GM21447 (cell line): ENCODE measurements at regions not wholly inside any gene's neighbourhood (a gene's known extent, or its start where the extent isn't known, plus 50 kb on each side); places are given as distances from the start of the nearest gene placed in this dataset.
A peak's percentile ranks its signal among the peaks of the same experiment; 100 is the strongest.

Experiments used
- ATAC-seq: cut with Tn5 transposase; IDR thresholded peaks from one replicate; pipeline ENCODE4 v1.9.1; 2021; ENCODE audit not compliant: unreplicated experiment

DNA sequence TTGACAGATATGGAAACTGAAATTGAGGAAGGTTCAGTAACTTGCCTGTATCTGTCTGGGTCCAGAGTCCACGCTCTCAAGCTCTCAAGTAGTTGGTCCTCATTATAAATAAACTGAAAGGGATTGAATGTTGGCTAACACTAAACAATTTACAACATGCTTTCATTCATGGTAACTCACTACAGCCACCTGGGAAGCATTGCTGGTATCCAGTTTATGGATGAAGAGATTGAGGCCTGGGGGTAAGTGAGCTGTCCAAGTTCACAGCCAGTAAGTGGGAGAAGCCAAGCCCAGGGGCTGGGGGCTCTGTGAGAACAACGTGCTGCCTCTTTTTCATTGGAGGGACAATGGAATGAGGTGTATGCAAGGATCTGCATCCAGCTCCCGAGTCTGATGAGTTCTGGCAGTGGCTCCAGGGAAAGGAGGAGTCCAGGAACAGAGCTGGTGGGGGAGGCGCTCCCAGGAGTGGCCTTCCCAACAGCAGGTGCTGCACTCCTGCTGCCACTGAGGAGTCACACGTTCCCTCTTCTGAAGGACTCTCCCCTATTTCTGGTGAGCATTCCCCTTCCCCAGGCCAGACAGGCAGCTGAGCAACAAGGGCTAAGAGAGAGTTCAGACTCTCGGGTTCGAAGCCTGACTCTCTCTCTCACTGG, 175.8 kb downstream of the CSNK2A3 start:
- ATAC-seq, result no peak

DNA sequence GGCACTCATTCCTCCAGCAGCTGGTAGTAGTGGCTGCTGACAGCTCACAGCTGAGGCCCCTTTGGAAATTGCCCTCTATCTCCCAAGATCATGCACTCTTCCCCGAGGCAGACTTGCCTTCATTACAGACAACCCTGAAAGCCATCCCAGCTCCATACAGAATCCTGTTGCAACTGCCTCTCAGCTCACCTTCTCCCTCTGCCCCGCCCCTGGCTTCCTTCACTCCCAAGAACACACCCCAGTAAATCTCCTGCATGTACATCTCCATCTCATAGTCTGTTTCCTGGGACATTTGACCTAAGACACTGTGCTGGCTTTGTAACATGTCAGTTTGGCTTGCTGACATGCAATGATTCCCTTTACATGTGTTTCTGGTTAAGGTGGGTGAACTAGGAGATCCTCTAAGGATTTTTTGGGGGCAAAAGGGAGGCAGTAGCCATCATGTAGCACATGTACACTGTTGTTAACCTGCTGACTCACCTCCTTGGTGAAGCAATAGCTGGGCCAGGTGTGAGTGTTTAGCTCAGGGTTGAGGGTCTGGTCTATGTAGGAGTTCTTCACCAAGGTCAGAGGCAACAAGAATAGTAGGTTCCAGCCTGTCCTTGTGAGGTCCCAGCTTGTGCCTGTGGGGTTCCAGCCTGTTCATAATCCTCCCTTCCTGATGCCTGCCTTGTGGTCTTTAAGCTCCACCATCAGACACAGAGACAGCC, 179.6 kb downstream of the CSNK2A3 start:
- ATAC-seq, result no peak

DNA sequence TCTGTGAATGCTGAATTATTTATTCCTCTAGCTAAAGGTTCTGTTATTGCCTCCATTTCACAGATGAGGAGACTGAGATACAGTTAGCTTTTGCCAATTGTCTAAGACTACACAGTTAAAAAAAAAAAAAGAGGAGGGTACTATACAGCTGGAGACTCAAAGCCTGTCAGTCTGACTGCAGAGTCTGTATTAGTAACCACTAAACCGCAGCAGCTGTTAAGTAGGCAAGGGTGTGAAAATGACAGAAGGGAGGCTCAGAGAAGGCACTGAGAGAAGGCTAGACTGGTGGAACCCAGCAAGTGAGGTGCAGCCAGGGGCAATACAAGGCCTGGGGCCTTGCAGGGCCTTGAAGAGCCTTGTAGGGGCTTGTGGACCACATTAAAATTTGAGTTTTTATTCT, 181.2 kb downstream of the CSNK2A3 start:
- no peak for ATAC-seq

DNA sequence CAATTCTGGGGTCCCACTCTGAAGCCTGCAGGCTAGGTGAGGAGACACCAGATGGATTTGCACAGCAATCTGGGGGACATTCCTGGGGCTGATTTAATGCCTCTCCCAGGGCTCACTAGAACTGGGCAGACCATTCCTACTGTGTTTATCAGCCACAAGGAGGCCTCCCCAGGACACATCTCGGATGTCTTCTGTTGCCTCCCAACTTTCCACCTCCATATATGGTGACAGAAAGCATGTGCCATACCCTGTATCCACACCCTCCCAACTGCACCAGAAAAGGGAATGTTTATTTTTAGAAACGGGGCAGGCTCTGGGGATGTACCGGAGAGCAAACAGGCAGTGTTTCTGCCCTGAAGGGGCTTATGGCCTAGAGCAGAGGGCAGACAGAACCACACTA, 181.8 kb downstream of the CSNK2A3 start:
- ATAC-seq, result no peak

DNA sequence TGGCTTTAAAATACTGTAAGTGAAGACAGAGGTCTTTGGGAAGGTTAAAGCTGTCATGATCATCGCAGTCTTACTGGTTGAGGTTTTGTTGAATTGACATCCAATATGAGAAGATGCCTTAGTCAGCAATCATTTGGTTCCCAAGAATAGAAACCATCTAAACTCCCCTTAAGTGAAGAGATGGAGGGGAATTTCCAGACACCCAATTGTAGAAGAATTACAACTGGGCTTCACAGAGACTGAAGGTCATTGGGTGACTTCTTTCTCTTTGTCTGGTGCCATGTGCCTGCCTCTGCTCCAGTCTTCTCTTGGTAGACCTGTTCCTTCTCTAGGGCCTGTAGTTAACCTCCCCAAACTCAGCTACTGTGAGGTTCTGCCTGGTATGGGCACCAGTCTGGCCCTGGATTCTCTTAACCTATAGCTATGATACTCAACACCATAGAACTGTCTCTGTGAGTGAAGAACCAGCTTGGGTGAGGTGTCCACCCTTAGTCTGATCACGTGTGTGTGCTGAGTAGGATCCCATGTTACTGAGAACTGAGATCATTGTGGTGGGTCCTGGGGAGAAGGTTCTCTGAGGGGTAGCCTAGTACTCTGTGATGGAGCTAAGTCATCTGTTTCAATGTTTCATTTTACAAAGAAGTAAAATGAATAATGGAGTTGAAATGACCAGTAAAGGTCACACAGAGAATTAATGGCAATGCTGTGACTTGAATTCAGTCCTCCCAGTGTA, 182.5 kb downstream of the CSNK2A3 start:
- no peak for ATAC-seq

DNA sequence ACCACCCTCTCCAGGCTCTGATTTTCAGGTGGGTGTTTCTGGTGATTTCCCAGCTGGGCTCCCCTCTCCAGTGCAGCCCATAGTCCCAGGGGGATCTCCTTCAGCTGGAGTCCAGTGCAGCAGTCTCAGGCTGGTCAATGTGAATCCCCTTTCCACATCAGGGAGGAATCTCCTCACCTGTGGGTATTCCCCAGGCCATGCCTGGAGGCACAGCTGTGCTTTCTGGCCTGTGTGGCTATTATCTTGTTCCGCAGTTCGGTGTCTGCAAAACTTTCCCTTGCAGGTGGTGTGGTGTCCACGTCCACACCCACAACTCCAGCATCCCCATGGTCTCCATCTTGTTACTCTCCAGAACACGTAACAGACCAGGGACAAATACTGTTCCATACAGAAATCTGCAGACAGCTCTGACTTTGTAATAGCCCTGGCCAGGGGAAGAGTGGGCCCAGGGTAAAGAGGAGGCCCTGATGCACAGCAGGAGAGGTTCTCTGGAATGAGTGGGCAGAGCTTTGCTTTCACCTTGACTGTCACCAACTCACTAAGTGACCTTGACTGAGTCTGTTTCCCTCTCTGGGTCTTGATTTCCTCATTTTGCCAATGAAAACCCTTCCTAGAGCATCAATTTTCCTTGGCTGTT, 183.2 kb downstream of the CSNK2A3 start:
- peak; percentile 54 for ATAC-seq

DNA sequence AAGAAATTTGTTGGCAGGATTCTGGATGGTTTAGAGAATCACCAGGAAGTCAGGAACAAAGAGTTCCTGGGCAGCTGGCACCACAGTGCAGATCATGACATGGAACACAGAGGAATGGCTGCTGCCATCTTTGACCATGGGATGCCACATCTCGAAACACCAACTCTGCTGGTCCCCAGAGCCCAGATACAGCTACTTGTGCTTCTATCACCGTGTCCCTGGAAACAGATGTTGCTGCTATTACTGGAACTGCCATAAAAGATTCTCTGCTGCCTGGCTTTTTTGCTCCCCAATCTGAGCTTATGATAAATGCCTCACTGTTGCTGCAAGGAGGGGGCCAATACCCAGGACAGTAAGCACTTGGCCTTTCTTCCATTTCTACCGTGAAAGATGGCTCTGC, 185.2 kb downstream of the CSNK2A3 start:
- ATAC-seq, result no peak

DNA sequence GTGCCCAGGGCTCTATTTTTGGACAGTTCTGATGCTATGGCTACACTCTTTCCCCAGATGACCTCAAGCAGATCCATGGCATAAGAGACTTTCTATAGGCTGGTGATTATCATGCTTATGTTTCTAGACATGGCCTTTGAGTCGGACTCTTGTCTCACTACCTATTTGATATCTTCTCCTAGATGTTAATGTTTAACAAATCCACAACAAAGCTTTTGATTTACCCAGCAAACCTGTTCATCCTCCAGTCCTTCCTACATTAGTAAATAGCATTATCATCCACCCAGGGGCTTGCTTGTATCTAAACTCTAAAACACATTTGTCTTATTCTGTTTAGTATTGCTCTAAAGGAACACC, 188.7 kb downstream of the CSNK2A3 start:
- ATAC-seq, result no peak

DNA sequence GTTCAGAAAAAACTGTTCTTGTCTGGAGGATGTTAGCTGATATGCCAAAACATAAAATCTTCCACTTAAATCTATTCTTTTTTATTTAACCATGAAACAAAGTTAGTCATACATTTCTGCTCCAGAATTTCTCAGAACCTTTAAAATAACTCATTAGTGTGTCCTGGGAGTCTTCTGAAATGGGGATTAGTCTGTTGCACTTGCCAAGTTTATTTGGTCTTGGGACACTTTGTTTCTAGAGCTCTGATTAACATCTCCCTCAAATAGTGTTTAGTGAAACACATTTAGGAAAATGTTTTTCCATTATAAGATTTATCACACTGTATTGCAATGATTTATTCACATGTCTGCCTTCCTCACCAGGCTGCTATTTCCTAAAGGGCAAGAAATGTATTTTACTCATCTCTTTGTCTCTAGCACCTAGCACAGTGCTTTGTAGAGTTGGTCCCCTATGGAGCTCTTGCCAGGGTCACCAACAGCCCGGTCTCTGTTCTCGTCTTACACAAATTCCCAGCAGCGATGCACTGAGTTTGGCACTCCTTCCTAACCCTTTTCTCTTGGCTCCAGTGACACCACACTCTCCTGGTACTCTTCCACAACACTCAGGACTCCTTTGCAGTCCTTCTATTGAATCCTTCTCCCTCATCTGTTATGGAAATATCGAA, 189.2 kb downstream of the CSNK2A3 start:
- ATAC-seq, result no peak

DNA sequence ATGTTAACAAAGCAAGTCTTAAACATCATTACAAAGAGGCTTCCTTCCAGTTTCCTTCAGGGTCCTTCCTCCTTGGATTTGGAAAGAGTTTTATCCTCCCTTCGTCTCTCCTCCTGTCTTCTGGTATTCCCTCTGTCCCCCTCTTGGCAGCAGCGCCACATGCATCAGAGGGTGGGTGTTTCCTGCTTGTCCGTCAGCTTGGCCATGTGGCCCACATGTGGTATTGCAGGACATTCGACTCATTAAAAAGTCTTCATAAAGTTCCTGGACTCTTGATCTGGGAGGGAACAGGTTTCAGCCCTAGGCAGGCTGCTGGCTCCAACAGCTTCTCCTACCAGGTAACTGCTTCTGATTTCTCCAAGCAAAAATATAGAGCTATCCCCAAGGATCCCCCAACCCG, 189.8 kb downstream of the CSNK2A3 start:
- ATAC-seq, result no peak

DNA sequence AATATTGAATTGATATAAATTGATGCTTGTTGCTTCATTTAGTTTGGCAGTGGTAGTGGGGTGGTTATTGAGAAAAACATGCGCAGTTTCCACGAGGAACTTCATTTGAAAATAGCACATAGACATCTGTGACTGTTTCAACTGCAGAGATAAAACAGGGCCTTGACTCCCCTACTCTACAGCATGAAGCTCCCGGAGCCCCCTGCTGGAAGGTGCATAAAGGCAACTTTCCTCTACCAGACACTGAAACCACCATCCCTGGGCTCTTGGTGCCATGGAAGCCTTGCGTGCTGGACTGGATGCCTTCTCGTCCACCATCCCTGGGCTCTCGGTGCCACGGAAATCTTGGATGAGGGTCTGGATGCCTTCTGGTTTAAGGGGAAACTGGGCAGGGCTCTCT, 195.9 kb downstream of the CSNK2A3 start:
- ATAC-seq, result no peak

DNA sequence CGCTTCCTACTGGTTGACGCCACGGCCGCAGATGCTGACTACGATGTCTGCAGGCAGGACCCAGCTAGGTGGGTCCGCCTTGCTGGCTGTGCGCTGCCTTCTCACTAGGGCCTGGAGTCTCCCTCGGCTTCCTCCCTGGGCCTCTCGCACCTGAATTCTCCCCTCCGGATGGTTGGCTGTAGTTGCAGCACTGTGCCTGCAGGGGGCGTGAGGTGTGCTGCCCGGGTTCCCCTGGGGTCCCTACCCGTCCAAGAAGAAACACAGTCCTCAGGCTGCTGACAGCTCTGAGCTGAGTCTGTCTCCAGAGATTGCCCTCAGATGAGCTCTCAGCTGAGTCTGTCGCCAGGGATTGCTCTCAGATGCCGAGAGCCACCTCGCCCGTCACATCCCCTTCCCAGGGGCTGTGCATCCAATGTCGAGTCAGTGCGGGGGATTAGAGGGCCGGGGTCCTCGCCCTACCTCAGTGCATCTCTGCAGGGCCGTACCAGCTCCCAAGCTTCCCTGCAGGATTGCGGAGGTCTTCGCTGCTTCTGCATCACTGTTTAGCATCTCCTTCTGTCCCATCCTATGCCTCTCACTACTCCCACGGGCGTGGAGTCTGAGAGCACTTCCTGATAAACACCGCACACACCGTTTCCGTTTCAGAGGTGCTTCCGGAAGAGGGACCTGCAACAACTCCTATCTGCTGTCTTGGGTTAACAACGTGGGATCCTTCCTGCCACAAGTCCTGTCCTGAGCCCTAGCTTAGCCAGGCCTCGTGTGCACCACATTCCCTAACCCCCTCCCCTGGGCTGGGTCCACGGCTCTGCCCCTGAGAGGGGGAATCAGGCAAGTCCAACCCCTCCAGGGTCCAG, 196.9 kb downstream of the CSNK2A3 start:
- no peak for ATAC-seq

DNA sequence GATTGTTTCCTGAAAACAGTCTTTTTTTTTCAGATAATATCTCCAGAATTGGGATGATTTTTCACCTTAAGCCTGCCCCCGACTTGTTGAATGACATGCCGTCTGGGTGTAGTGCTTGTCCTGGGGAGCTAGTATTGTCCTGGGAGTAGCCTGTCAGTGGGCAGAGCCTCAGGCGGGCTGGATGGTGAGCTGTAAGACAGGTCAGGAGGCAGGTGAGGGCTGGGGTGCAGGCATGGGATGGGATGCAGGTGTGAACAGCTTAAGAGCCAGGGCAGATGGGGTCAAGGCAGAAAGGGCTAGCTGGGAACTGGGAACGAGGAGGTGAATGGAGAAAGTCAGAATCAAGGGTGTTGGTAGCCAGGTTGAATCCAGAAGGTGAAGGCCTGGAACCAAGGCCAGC, 200.2 kb downstream of the CSNK2A3 start:
- ATAC-seq, result no peak

DNA sequence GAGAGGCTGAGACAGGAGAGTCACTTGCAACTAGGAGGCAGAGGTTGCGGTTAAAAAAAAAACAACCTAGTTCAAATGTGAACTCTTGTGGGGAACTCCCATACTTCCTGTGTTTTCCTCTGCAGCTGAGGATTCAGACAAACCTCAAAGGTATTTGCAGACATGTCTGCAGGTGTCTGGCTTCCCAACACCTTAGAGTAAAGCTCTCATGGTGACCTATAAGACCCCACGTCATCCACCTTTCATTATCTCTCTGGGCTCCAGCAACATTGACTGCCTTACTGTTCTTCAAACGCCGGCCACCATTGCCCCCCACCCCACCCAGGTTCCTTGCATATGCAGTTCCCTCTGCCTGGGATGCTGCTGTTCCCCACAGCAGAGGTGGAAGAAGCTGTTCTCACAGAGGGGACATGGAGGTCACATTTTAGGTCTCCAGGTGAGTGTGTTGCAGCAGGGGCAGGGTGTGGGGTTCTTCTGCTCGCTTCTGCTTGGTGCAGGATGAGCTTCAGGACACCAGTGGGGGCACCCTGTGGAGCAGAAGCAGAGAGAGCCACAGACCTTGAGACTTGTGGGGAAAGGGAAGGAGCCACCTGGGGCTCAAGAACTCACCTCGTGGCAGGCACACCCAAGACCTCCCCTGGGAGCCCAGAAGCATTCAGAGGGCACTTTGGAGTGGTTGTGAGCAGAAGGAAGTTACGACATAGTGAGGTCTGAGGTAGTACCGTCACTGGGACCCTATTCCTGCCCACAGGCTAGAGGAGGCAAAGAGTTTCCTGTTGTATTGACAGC, 203.2 kb downstream of the CSNK2A3 start:
- ATAC-seq, result no peak

DNA sequence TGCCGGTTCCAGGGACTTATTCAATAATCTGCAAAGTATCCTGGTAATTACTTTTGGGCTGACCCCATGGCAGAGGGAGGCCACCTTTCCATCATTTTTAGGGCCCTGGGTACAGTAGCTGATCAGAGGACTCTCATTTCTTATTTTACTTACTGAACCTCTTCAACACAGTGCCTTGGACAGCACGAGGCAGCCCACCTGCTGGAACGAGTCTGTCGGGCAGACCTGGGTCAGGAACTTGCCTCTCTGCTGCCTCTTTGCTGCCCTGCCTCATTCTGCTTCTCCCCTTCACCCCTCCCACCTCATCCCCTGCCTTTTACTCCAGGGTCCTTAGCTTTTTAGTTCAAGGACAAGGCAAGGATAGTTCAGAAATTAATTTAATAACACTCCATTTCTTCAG, 204.5 kb downstream of the CSNK2A3 start:
- no peak for ATAC-seq

DNA sequence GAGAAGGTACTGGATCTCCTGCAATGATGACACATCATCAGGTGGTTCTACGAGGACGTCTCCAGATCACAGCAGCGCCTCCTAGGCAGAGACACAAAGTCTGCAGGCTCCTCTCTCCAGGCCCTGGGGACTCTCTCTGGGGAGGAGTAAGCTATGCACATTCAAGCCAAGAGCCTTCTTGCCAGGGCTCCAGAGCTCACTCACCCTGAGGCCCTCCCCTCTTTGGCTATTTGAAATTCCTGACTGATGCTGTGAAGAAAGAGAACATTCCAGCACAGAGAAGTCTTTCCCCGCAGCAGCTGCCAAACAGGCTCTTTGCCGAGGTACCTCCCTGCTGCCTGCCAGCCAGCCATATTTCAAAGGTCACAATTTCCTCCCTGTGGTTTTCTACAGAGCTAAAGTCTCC, 204.9 kb downstream of the CSNK2A3 start:
- no peak for ATAC-seq

DNA sequence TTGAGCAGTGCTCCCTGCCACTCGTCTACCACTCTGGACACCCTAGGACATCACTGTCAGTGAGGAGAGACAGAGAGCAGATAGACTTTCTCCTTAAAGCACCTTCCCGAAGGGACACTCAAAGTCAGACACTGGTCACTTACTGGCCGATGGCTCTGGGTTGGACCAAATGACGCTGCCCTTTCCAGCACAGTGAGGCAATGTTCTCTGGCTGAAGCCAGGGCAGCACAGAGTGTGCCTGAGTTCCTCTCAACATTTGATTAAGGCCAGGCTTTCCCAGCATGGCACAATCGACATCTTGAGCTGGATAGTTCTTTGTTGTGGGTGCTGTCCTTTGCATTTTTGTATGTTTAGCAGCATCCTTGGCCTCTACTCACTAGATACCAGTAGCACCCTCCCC, 206.2 kb downstream of the CSNK2A3 start:
- no peak for ATAC-seq

DNA sequence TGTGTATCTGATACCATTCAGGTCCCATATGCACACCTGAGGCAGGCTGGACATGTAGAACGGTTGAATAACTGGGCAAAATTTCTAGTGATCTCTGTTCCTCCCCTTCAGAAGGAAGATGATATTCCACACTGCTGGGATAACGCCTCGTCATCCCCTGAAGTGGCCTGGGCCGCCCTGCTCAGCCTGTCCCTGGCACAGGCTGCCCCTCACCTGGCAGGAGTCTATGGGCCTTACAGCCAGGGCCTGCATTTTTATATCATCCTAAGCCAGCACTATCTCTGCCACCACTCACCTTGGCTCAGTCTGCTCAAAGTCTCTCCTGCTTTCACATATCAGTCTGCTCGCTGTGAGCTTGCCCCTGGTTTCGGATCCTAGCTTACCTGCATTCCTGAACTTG, 209.2 kb downstream of the CSNK2A3 start:
- no peak for ATAC-seq

DNA sequence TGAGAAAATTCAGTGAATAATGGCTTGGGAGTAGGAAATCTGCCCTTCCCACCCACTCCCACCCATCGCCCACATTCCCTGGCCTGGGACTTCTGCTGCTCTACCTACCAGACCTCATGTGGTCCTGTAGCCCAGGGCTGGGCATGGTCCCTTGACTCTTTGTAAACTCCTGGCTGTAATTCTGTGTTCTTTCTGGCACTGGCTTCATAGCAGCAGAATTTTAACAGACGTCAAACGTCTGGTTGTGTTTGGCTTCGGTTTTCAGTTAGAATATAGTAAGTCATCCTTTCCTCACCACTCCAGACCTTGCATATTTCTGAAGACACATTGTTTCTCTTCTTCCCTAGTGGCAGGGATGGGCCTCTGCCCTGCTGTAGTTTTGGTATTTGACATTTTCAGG, 210.6 kb downstream of the CSNK2A3 start:
- ATAC-seq, result no peak

DNA sequence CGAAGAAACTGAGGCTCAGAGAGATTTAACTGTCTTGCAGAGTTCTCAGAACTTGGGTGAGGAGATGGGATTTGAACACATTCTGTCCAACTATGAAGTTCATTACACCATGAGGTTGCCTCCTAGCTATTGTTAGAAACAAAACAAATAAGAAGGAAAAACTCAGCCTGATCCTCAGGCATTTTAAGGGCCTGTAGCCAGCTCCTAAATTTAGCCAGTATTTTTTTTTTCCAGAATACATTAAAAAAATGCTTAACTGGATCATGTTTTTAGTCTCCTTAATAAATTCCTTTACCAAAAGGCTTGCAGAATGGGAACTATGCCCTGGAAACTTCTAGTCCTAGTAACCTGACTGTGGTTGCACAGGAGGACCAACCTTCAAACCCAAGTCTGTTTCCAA, 212.0 kb downstream of the CSNK2A3 start:
- no peak for ATAC-seq
